HG02981 (cell line): ENCODE measurements at regions not wholly inside any gene's neighbourhood (a gene's known extent, or its start where the extent isn't known, plus 50 kb on each side); places are given as distances from the start of the nearest gene placed in this dataset.

Source experiments
- ATAC-seq: cut with Tn5 transposase; IDR thresholded peaks from one replicate; pipeline ENCODE4 v1.9.1; 2021; ENCODE audit warnings: mild to moderate bottlenecking, moderate library complexity; ENCODE audit not compliant: unreplicated experiment

- no peak for ATAC-seq
These were observed 246.3 kb downstream of the ACTR3B start for GRCh38 chr7:153005750-153006435.

DNA sequence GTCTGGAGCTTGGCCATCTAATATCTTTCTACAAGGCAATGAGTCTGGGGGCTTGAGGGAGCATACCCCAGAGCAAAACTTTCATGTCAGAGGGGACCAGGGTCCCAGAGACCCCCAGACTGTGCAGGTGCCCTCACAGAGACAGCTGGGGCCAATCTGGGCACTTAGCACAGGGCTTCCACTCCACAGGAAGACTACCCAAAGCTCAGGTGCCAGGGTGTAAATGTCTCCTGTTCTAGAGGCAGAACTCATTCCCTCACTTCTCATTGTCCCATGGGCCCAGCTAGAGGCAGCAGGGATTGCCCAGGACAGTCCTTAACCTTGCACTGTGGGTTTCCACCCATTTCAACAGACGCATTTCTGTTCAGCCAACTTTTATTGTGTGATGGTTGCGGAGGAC, 246.9 kb downstream of the ACTR3B start:
- ATAC-seq: no peak

- ATAC-seq: no peak
These were observed 247.4 kb downstream of the ACTR3B start for GRCh38 chr7:153006911-153007310.

DNA sequence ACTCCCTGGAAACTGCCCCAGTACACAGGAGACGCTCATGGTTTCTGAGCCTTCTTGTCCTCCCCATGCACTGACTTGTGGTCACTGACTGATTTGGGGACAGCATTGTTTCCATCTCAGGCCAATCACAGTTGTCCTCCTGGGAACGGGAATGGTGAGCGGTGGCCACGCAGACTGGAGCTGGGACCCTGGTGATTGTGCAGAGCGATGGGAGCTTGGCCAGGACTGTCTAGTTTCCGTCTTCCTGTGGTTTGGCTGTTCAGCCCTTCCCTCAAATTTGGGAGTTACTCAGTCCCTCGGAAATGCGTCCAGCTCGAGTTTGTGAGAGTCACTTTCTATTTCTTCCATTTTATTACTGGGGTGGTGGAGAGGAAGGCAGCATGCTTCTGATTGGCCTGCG, 250.9 kb downstream of the ACTR3B start:
- ATAC-seq: no peak

- ATAC-seq: no peak
These were observed 252.7 kb downstream of the ACTR3B start for GRCh38 chr7:153012203-153012602.

DNA sequence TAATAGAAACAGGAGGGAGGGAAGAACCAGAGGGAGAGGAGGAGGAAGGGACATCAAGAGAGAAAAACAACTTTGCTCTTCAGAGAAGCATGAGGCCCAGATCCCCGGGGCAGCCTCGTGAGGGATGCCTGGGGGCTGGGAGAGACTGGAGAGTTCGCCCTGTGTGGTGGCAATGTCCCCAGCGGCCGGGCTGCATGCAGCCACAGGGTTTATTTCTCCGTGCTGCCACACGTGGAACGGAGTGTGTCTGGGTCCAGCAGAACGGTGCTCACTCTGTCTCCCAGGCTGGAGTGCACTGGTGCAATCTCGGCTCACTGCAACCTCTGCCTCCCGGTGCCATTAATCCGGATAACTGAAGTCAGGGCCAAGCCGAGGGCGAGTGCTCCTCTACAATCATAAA, 257.7 kb downstream of the ACTR3B start:
- ATAC-seq: no peak

DNA sequence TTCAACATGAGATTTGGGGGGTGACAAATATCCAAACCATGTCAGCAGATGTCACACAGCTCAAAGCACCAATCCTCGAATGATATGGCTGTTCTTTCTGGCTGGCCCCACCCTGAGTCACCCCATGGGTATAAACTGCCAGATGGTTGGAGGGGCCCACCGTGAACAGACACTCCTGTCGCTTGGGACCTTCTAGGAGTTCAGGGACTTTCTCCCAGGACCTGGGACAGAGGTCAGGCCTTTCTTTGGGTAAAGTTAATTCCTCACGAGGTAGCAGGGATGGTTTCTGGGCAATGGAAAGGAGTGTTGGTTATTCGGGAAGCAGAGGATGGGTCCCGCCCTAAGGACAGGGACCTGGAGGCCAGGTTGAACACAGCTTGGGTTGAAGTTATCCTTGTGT, 262.0 kb downstream of the ACTR3B start:
- no peak for ATAC-seq

- ATAC-seq: no peak
These were observed 263.1 kb downstream of the ACTR3B start for GRCh38 chr7:153022475-153023193.

- no peak for ATAC-seq
These were observed 263.6 kb downstream of the ACTR3B start for GRCh38 chr7:153023194-153023592.

GRCh38 chr7:153027210-153027609, 267.7 kb downstream of the ACTR3B start:
- no peak for ATAC-seq

DNA sequence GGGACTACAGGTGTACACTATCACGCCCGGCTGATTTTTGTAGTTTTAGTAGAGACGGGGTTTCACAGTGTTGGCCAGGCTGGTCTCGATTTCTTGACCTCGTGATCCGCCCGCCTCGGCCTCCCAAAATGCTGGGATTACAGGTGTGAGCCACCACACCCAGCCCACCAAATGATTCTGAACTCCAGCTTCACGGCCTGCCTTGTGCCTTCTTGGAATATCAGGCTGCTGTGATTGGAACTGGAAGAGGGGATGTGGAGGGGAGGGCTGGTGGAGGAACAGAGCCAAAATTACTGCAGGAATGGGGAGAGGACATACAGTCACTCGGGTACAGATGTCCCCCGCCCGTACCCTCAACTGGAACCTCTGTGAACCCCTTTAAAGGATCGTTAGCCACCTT, 268.4 kb downstream of the ACTR3B start:
- no peak for ATAC-seq

- no peak for ATAC-seq
These were observed 271.4 kb downstream of the ACTR3B start for GRCh38 chr7:153030976-153031375.

DNA sequence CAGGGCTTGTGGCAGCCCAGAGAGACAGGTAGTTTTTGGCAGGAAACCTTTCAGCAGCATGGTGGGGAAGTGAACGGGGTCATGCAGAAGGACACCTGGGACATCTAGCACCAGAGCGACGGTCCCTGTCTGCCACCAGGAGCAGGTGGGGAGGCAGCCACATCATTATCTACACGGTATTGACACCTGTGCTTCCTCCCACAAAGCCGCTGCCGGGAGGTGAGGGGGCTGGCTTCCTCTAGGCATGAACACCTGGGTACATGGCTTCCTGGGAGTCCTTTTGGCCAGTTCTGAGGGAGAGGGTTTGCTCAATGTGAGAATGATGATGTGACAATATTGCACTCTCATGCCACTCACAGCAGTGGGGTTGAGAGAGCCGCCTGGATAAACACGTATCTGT, 275.2 kb downstream of the ACTR3B start:
- no peak for ATAC-seq

GRCh38 chr7:153036396-153037063, 277.0 kb downstream of the ACTR3B start:
- no peak for ATAC-seq

DNA sequence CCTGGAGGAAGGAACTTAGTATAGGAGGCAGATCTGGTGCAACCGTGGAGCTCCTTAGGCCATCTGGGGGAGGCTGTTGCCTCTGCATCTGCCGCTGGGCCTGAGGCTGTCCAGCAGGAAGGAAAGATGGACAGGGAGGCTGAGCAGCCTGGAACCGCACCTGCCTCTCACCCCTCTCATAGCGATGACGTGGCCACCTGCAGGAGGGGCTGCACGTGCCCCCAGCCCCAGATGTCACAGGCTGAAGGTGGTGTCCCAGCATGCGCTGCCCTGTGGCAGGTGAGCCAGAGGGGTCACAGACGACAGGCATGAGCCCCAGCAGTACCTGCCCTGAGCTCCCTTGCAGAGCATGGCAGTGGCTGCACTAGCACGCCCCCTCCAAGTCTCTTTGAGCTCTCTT, 283.9 kb downstream of the ACTR3B start:
- no peak for ATAC-seq

- no peak for ATAC-seq
These were observed 285.4 kb downstream of the ACTR3B start for GRCh38 chr7:153044981-153045380.

- ATAC-seq: no peak
These were observed 287.8 kb downstream of the ACTR3B start for GRCh38 chr7:153047079-153047959.

GRCh38 chr7:153052206-153052605, 292.7 kb downstream of the ACTR3B start:
- no peak for ATAC-seq

GRCh38 chr7:153061910-153062528, 302.5 kb downstream of the ACTR3B start:
- ATAC-seq: no peak

DNA sequence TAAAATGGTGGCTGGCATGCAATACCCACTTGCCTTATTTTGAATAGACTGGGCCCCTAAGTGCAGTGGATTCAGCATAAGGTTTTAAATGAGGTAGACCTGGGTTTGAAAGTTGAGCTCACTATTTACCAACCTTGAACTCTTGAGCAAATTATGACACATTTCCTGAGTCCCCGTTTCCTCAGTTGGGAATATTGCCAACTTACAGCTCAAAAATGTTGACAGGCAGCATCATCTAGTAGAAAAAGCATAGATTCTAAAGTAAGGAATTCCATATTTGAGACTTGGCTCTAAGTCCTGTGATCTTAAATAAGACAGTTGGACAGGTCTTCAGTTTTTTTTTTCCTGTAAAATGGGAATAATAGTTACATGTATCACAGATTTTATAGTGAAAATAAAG, 305.5 kb downstream of the ACTR3B start:
- no peak for ATAC-seq

DNA sequence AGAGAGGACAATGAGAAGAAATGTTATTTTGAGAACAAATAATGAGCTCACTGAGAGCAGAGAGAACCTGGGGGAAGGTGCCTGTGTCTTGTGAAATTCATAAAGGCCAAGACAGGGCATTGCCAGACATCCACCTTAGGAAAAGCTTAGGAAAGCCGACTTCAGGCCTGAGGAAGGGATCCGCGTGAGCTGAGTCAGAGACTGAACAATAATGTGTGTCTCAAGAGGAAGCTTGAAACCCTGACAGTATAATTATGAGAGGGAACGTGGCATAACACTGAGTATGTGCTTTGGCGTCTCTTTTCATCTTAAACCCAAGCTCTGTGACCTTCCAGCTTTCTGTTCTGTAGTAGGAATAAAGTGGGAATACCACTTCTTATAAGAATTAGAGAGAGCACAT, 307.2 kb downstream of the ACTR3B start:
- no peak for ATAC-seq
